IPS-NIHi7 (cell line): ENCODE measurements at regions not wholly inside any gene's neighbourhood (a gene's known extent, or its start where the extent isn't known, plus 50 kb on each side); places are given as distances from the start of the nearest gene placed in this dataset.

ENCODE experiments used
- DNase-seq: peaks from one replicate; pipeline ENCODE4 v3.0.0; 2012; ENCODE audit warnings: mixed read lengths; ENCODE audit errors: extremely low spot score

DNA sequence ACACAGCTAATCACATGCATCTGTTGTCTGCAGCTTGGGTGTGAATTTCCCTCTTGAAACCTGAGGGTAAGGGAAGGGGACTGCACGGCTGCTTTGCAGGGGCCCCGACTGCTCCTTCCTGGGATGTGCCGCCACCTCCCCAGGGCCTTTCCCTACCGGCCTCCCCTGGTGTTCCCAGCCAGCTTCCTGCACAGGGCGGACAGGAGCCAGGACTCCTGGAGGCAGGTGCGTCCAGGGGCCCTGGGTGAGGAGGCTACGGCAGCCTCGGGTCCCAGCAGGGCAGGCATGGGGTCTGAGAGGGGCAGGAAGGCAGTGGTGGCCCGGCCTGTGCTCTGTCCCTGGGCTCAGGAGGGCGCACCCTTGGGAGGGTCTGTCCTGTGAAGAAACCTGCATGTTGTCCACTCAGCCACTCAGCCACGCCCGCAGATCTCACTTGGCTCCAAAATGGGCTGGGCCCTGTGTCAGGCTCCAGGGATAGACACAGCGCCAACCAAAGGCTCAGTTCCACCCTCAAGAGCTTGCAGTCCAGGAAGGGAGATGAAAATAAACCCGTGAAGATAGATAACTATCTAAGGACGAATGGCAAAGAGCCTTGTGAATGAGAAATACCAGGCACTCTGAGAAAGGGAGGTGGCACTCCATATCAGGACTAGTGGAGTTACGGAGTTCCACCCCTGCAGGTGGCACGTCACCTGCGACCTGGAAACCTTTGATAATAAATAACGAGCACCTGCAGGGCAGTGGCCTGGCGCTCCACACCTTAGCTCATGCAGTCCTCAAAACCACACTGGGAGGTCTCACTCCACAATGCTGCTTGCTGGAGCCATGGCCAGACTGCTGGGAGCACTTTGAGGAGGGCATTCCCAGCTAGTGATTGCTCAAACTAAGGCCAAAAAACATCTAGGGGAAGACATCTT, 427.4 kb downstream of the AACS start:
- DNase-seq: no peak

GRCh38 chr12:125493704-125494308, 428.6 kb downstream of the AACS start:
- DNase-seq: no peak

DNA sequence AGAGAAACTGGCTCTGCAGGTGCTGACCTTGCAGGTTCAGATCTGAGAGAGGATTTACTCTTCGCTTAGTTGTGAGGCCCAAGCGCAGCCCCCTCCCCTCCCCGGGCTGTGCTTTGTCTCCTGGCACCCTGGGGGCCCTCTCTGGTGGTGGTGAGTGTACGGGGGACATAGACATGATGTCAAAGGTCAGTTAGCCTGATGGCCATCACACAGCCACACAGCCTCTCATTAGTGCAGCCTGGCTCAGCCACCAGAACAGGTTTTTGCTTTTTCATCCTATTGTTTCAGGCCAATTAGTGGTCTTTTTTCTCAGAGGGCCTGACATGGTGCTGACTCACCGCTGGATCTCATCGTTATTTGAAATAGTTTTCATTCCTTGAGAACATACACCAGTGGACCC, 437.9 kb downstream of the AACS start:
- DNase-seq: no peak

DNA sequence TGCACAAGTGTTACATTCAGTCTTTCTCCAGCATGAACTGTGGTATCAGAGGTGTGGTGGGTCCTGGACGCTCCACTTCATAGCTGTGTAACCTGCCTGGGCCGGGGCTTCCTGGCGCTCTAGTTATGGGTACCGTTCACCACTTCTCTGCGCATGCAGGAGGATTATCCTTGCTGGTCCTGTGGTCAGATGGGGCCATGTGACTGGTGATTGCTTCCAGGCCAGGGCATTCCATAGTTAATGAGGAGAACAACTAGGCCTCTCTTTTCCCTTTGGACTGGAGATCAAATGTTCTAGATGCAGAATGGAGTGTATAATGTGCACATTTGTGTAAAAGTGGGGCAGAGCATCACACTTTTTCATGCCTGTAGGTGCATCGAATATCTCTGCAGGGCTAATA, 444.0 kb downstream of the AACS start:
- no peak for DNase-seq

GRCh38 chr12:125512541-125513298, 447.5 kb downstream of the AACS start:
- DNase-seq: no peak

DNA sequence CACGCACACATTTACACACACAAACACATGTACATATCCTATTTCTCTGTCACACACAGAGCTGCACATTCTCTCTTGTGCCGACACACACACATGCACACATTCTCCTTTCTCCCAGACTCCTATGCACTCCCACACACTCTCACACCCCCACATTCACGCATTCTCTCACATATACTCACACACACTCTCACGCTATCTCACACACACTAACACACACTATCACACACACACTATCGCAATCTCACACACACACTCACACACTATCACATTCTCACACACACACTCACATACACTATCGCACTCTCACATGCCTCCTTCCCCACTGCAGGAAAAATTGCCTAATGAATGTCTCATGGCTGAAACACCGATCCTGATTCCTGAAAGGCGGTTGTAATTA, 450.7 kb downstream of the AACS start:
- DNase-seq: no peak

- DNase-seq: peak; percentile 54
Measured at GRCh38 chr12:125518074-125518473, 452.8 kb downstream of the AACS start.

DNA sequence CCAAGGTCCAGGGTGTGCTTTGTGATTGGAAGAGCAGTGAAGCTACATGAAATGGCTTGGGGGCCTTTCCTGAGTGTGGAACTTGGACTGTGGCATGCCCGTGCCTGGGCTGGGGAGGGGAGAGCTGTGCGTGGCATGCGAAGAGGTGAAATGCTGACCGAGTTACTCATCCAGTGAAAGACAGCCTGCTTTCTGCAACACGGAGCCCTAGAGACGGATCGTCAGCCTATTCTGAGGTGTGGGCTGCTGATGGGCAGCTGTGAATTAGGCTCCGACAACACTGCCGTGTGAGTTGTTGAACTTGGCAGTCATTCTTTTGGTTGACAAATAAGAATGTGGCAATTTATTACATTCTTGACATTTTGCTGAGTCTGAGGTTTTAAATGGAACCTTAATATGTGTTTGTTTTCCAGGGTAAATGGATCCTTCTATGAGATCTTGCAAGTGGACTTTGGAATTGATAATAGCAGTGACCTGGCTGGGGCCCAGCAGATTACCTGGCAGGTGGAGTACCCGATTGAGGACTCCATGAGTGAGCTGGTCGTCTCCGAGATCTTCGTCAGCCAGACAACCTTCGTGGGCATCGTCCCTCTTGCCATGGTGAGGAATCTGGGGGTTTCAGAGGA, 453.9 kb downstream of the AACS start:
- DNase-seq: no peak

GRCh38 chr12:125525879-125526278, 460.6 kb downstream of the AACS start:
- no peak for DNase-seq

- no peak for DNase-seq
Measured at GRCh38 chr12:125528281-125528680, 463.0 kb downstream of the AACS start.

- DNase-seq: no peak
Measured at GRCh38 chr12:125530201-125530600, 465.0 kb downstream of the AACS start.

DNA sequence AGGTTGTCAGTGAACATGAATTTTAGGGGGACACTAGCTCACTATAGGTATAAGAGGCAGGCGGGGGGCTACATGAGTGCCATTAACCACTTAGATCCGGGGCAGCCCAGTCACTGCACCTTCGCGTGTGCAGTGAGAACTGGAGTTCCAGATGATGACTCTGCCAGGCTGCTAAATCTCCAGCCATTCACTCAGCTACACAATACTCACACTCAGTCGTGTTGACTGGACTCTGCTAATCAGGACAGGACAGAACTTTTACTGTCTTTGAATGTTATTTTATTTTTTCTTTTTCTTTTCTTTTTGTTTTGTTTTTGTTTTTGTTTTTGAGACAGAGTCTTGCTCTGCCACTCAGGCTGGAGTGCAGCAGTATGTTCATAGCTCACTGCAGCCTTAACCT, 465.6 kb downstream of the AACS start:
- DNase-seq: no peak

DNA sequence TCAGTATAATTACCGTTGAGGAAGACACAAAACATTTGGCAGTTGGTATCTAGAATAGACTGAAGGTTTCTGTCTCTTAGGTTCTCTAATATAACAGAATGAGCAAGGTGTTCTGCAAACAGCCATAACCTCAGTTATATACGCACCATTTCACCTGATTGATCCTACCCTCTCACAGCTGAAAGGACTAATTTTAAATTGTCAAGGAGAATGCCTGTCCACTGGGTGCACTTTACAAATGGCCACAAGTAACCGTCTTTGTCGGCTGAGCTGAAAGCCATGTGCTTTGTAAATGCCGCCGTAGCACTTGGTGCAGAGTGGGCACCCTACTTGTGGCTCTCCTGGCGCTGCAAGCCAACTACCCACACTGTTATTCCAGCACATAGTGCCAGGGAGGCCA, 466.3 kb downstream of the AACS start:
- DNase-seq: no peak

DNA sequence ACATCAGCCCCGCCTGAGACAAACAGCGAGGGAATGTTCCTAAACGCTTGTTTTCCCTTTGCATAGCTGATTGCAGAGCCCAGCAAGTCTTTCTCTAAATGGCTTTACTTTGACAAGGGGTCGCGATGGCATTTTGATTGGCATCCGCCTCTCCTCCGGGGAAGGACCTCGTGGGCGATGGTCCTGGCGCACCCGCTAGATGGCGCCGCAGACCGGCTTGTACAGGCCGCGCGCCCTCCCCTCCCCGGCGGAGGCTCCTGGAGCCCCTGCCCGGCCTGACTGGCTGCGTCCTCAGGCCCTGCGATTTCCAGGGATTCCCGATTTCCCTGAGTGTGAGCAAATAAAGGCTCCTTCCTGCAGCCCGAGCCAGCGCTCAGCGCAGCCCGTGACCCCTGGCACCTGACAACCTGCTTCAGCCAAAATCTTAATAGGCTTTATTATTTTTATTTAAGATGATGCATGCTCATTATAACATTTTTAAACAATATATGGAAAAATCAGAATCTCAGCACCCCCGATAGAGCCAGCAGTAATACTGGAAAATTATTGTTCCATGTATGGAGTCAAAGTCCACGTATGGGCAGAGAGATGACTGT, 468.3 kb downstream of the AACS start:
- DNase-seq: peak; percentile 90

- DNase-seq: no peak
Measured at GRCh38 chr12:125538401-125539199, 473.4 kb downstream of the AACS start.

GRCh38 chr12:125540580-125541204, 475.5 kb downstream of the AACS start:
- no peak for DNase-seq

DNA sequence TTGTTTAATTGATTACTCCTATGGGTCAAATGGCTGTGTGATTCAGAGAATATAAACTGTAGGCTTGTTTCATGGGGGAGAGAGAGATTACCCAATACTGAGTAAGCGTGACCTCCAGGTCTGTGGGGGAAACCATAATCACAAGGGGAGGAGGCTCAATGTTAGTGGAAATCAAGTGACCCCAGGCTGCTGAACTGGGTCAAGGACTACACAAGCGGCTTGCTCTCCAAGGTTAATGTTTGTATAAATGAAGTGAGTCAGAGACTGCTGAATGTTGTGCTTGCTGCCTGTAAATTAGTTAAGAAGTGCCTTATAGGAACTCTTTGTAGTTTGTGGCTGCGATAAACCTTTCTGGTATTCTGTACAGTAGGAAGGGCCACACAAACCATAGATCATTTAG, 479.7 kb downstream of the AACS start:
- DNase-seq: no peak

GRCh38 chr12:125549171-125549570, 483.9 kb downstream of the AACS start:
- DNase-seq: no peak

DNA sequence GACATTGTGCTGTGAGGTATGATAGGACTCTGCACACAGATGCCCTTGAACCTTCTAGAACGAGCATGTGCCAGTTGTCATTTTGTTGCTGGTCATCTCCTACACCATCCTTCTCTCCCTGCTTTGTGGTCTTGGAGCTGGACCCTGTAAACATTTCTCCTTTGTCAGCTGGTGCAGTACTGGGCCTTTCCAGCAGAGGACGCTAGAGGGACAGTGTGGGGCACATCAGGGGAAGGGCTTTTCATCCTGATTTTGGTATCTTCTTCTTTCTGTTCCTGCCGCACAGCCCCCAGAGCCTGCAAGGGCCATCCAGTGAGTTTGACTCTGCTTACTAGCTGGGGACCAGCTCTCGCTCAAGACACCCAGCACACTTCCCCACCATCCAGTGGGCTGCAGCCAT, 484.6 kb downstream of the AACS start:
- peak; percentile 31 for DNase-seq

DNA sequence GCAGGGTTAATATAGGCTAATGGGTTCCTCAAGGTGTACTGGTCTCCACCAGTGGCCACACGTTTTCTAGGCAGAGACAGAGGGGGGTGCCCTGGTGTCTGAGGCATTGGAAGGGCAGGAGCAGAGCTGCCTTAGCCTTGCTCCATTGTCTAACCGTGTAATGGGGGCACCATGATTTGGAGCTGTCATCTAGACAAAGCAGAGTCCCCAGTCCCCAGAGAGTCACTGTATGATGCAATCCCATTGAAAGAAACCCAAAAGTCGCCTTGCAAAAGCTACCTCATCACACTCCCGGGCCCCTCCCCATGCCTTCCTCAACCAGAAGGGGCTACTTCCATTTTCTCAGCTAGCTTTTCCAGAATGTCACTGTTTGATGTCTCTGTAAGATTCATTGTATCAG, 487.1 kb downstream of the AACS start:
- DNase-seq: no peak
